Panc1 (cell line): ENCODE measurements at regions not wholly inside any gene's neighbourhood (a gene's known extent, or its start where the extent isn't known, plus 50 kb on each side); places are given as distances from the start of the nearest gene placed in this dataset.

Experiments used
- ATAC-seq: fragments of 200-7000 bp; cut with Tn5 transposase; 2 replicates; pipeline ENCODE4 v1.9.1; 2020; ENCODE audit warnings: mild to moderate bottlenecking, moderate library complexity
- BruUV-seq: library from RNA; stranded (reverse); fragments of 400-500 nt; replicated peaks from 2 replicates; lab custom pipeline; 2021; lab: Mats Ljungman, UMichigan
- CTCF ChIA-PET: fragments of 300-600 bp; sonication (Branson Sonifier 250); formaldehyde crosslinking; loops from one replicate; lab custom pipeline; 2022; ENCODE audit warnings: antibody characterized with exemption; lab: Charles Lee
- POLR2A ChIA-PET: fragments of 300-600 bp; sonication (Branson Sonifier 250); formaldehyde crosslinking; loops from one replicate; lab custom pipeline; 2022; ENCODE audit warnings: antibody characterized with exemption; lab: Charles Lee
- DNase-seq: peaks from one replicate; pipeline ENCODE4 v3.0.0-alpha.2; 2010; ENCODE audit warnings: low read depth, low spot score
- H3K27ac ChIP-seq: 2 replicates; pipeline ENCODE4 v1.5.1; 2011; ENCODE audit warnings: mild to moderate bottlenecking, low read length, inconsistent platforms
- H3K27me3 ChIP-seq: fragments of 200-500 bp; sonication (Bioruptor generic); 2 replicates; pipeline ENCODE4 v1.6.0; 2014; ENCODE audit warnings: low read length, inconsistent platforms; ENCODE audit not compliant: control insufficient read depth, insufficient read depth
- H3K36me3 ChIP-seq: fragments of 200-500 bp; sonication (Bioruptor generic); 2 replicates; pipeline ENCODE4 v1.5.1; 2014; ENCODE audit warnings: inconsistent platforms, mild to moderate bottlenecking, low read length, moderate library complexity; ENCODE audit not compliant: control insufficient read depth, insufficient read depth
- H3K4me1 ChIP-seq: 2 replicates; pipeline ENCODE4 v1.5.1; 2011; ENCODE audit warnings: inconsistent platforms, mild to moderate bottlenecking, low read length, moderate library complexity; ENCODE audit not compliant: control insufficient read depth, insufficient read depth
- H3K4me3 ChIP-seq, 2 experiments: 2 replicates each; pipeline ENCODE4 v1.5.1; 2011 to 2012; ENCODE audit warnings: low read depth in 2 of 2, low read length in 2 of 2, mild to moderate bottlenecking in 2 of 2, inconsistent platforms in 1 of 2, moderate library complexity in 1 of 2
- H3K9me3 ChIP-seq: fragments of 200-500 bp; sonication (Bioruptor generic); 2 replicates; pipeline ENCODE4 v1.5.1; 2014; ENCODE audit warnings: low read depth, mild to moderate bottlenecking, inconsistent platforms, low read length, moderate library complexity; ENCODE audit not compliant: control insufficient read depth, insufficient read depth
- CTCF ChIP-seq: fragments of 450-650 bp; IDR thresholded peaks from 2 replicates; pipeline ENCODE4 v1.5.1; 2017; ENCODE audit warnings: mild to moderate bottlenecking
- POLR2AphosphoS5 ChIP-seq: IDR thresholded peaks from 2 replicates; pipeline ENCODE4 v1.6.1; 2012; ENCODE audit warnings: mild to moderate bottlenecking, low read depth, low read length, moderate library complexity
- REST ChIP-seq, 2 experiments: IDR thresholded peaks; 2 replicates each; pipeline ENCODE4 v1.6.1; 2011 to 2012; ENCODE audit warnings: low read depth in 2 of 2, control low read depth in 1 of 2, low read length in 1 of 2, mild to moderate bottlenecking in 1 of 2, moderate library complexity in 1 of 2; ENCODE audit not compliant: insufficient read depth in 1 of 2
- SIN3A ChIP-seq: IDR thresholded peaks from 2 replicates; pipeline ENCODE4 v1.6.1; 2012; ENCODE audit warnings: low read depth, mild to moderate bottlenecking, low read length, moderate library complexity, borderline replicate concordance; ENCODE audit not compliant: insufficient read depth
- TCF7L2 ChIP-seq: IDR thresholded peaks from 2 replicates; pipeline ENCODE4 v1.6.1; 2011; ENCODE audit warnings: mild to moderate bottlenecking, low read depth, low read length, inconsistent platforms
- in situ Hi-C: cut with HindIII; loops from 2 replicates; pipeline ENCODE4 v1.10.0; 2016; ENCODE audit warnings: low sequenced_read_pairs, low pct_unique_long_range_greater_than_20kb
- intact Hi-C: fragments of 100-400 bp; cut with micrococcal nuclease; formaldehyde crosslinking; loops from one replicate; pipeline ENCODE4 v1.10.0; 2022; ENCODE audit not compliant: unreplicated experiment

GRCh38 chr9:107592424-107592823 is 102.9 kb upstream of the KLF4 start:
- no peak overlapping the region for H3K27ac ChIP-seq
- TF ChIP-seq CTCF (no peak), REST (IDR thresholded peaks at IDR 0.05; ENCODE audit: insufficient read depth in 1 of 2, low read depth in 2 of 2, low read length in 1 of 2) (no peak), POLR2AphosphoS5 (no peak), SIN3A (no peak), TCF7L2 (no peak)
- H3K9me3 ChIP-seq: no peaks in the 10 kb centered on the region
- no peaks in the 10 kb centered on the region for H3K36me3 ChIP-seq
- CTCF ChIA-PET: no interaction called here
- intact Hi-C loops (no loop called here), in situ Hi-C loops (no loop called here)
- H3K27me3 ChIP-seq: peaks cover 3% of the 10 kb centered on the region; the same call in 1 of the 2 replicates
- no peak for ATAC-seq
- no peak overlapping the region for H3K4me3 ChIP-seq
- no peak for DNase-seq
- POLR2A ChIA-PET: no interaction called here
- BruUV-seq: no TSS peak
- no peaks in the 10 kb centered on the region for H3K4me1 ChIP-seq

GRCh38 chr9:107591781-107592180 is 102.2 kb upstream of the KLF4 start:
- Histone ChIP-seq H3K27me3 (peaks cover 3% of the 10 kb centered on the region; the same call in 1 of the 2 replicates), H3K9me3 (no peaks in the 10 kb centered on the region), H3K27ac (no peak overlapping the region), H3K4me3 (no peak overlapping the region), H3K36me3 (no peaks in the 10 kb centered on the region), H3K4me1 (no peaks in the 10 kb centered on the region)
- no peak for TF ChIP-seq POLR2AphosphoS5
- no peak for TF ChIP-seq CTCF
- no peak for TF ChIP-seq TCF7L2
- TF ChIP-seq REST (IDR thresholded peaks at IDR 0.05; ENCODE audit: insufficient read depth in 1 of 2, low read depth in 2 of 2, low read length in 1 of 2): no peak
- no peak for TF ChIP-seq SIN3A
- intact Hi-C loops: no loop called here
- ChIA-PET POLR2A (no interaction called here), CTCF (no interaction called here)
- ATAC-seq (no peak), DNase-seq (no peak)
- BruUV-seq: no TSS peak
- in situ Hi-C loops: no loop called here
